22Rv1 (cell line): ENCODE measurements at regions not wholly inside any gene's neighbourhood (a gene's known extent, or its start where the extent isn't known, plus 50 kb on each side); places are given as distances from the start of the nearest gene placed in this dataset.
"Not testable (repeated sequence)": the region's sequence is repeated elsewhere in the genome, so short reads cannot be mapped to it uniquely, and the experiment has no call there.

Experiments used
- H3K27ac ChIP-seq: fragments of 450-650 bp; 2 replicates; pipeline ENCODE4 v1.5.1; 2017
- ZFX ChIP-seq: fragments of 450-650 bp; IDR thresholded peaks from 2 replicates; pipeline ENCODE4 v1.6.1; 2017; ENCODE audit warnings: antibody characterized with exemption, borderline replicate concordance
- TF ChIP-seq, protein P1 (sequence below): fragments of 450-650 bp; IDR thresholded peaks from 2 replicates; pipeline ENCODE4 v1.5.1; 2017; ENCODE audit warnings: mild to moderate bottlenecking

DNA sequence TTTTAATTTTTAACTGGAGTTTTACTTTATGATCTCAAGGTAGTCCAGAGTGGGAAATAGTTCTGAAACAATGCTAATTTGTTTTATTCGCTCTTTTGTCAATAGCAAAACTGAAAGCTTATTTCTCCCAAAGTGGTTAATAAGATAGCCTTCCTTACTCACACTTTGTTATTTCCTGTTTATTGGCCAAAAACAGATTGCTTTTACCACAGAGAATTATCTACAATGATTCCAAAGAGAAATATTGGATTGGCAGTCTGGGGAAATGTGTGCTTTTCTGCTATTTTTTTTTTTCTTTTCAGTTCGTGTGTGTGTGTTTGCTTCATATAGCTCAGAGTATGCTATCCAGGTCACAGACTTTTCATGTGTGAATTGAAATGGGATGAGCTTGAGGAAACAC is 756.7 kb upstream of the RGMB start:
- no peak overlapping the region for H3K27ac ChIP-seq
- TF ChIP-seq ZFX = no peak
- TF ChIP-seq, protein P1, sequence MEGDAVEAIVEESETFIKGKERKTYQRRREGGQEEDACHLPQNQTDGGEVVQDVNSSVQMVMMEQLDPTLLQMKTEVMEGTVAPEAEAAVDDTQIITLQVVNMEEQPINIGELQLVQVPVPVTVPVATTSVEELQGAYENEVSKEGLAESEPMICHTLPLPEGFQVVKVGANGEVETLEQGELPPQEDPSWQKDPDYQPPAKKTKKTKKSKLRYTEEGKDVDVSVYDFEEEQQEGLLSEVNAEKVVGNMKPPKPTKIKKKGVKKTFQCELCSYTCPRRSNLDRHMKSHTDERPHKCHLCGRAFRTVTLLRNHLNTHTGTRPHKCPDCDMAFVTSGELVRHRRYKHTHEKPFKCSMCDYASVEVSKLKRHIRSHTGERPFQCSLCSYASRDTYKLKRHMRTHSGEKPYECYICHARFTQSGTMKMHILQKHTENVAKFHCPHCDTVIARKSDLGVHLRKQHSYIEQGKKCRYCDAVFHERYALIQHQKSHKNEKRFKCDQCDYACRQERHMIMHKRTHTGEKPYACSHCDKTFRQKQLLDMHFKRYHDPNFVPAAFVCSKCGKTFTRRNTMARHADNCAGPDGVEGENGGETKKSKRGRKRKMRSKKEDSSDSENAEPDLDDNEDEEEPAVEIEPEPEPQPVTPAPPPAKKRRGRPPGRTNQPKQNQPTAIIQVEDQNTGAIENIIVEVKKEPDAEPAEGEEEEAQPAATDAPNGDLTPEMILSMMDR = no peak

DNA sequence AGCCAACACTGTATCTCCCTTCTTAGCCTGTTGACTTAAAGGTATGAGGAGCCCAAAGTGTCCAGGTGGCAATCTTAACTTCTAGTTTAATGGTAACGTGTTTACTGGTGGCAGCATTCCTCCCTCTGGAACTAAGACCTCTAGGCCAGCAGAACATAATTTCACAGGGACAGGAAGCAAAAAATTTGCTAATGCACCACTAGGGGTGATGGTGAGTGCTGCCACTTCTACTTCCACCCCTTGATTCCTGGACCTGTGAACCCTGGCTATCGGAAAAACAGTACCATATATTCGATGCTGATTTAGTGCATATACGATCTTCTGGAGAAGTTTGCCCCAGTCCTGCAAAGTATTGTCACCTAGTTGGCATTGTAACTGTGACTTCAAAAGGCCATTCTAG is 743.2 kb upstream of the RGMB start:
- H3K27ac ChIP-seq = not testable (repeated sequence)

DNA sequence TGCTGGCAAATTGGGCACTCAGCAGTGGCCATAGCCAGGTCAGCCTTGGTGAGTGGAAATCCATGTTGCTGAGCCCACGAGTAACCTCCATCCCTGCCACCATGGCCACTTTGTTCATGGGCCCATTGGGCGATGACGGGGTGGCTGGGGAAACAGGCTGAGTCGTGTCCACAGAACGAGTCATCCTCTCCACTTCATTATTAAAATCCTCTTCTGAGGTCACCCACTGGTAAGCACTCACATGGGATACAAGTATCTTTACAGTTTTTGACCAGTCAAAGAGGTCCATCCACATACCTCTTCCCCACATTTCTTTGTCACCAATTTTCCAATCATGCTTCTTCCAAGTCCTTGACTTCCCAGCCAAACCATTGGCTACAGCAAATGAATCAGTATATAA is 742.4 kb upstream of the RGMB start:
- H3K27ac ChIP-seq = not testable (repeated sequence)

More for the DNA sequence above, 743.2 kb upstream of the RGMB start:
- TF ChIP-seq, protein P1 = peak; percentile 51

DNA sequence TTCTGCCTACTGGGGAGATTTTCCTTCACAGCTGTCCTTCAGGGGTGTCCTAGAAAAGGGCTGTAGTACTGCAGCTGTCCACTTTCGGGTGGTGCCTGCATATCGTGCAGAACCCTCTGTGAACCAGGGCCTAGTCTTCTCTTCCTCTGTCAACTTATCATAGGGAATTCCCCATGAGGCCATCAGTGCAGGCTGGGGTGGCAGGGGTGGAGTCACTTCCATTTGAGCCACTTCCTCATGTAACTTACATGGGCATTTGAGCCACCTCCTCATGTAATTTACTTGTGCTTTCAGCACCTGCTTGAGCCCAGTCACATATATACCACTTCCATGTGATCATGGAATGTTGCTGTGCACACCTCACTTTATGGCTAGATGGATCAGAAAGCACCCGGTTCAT is 742.0 kb upstream of the RGMB start:
- TF ChIP-seq, protein P1 = no peak
- no peak for TF ChIP-seq ZFX
- no peak overlapping the region for H3K27ac ChIP-seq

DNA sequence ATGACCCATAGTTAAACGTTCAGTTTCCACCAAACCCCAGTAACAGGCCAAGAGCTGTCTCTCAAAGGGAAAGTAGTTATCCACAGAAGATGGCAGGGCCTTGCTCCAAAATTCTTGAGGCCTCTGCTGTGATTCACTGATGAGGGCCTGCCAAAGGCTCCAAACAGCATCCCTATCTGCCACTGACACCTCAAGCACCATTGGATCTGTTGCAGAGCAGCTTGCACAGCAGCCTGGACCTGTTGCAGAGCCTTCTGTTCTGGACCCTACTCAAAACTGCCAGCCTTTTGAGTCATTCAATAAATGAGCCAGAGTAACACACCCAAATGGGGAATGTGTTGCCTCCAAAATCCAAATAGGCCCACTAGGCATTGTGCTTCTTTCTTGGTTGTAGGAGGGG is 741.5 kb upstream of the RGMB start:
- TF ChIP-seq, protein P1 = no peak
- no peak for TF ChIP-seq ZFX
- H3K27ac ChIP-seq = no peak overlapping the region

DNA sequence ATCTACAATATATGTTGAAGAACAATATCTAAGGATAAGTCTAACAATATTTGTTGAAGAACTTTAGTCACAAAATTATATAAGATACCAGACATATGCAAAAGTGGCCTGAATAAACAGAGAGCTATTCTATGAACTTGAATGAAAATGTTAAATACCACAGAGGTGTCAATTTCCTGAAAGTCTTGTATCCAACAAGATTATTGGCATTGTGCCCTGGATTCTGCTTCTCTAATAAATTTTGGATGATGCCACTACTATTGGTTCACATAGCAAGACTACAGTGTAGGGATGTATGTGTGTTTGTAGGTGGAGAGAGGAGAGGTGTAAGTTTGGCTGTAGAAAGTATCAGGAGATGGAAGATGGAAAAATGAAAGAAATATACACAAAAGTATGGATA is 731.8 kb upstream of the RGMB start:
- TF ChIP-seq ZFX = no peak
- TF ChIP-seq, protein P1 = no peak

DNA sequence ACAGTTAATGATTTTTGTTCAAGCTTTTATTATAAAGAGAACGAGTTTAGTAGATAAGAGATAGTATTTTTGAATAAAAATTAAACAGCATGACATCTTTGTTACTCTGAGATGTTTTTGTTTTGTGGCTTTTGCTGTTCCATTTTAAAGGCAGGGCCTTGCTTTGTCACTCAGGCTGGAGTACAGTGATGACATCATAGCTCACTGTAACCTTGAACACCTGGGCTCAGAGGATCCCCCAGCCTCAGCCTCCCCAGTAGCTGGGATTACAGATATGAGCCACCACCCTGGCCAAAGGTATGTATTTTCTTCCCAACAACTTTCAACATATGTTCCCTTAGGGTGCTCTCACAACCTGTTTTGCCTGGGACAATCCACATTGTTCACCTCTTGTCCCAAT is 730.9 kb upstream of the RGMB start:
- no peak for TF ChIP-seq ZFX
- TF ChIP-seq, protein P1 = no peak
- H3K27ac ChIP-seq = no peak overlapping the region

More for the DNA sequence above, 731.8 kb upstream of the RGMB start:
- no peak overlapping the region for H3K27ac ChIP-seq

DNA sequence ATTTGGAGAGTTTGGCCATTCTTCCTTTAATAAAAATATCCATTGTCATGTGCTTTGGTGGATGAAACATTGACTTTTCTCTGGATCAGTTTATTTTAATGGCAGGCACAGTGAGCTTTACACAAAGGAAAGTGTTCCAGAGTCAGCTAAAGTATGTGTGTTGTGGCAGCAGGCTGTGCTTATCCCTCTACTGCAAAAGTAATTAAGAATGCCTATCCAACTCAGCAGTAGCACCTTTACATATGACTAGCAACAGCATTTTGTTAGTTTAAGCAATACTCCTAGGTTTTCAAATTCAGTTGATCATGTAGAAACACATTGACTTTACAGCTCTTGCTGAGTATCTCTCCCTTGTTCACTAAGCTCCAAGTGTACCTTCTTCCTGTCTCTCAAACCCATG is 730.5 kb upstream of the RGMB start:
- TF ChIP-seq, protein P1 = no peak
- no peak for TF ChIP-seq ZFX
- H3K27ac ChIP-seq = no peak overlapping the region
